MCF 10A (cell line): ENCODE measurements at regions not wholly inside any gene's neighbourhood (a gene's known extent, or its start where the extent isn't known, plus 50 kb on each side); places are given as distances from the start of the nearest gene placed in this dataset.
"Not testable (repeated sequence)": the region's sequence is repeated elsewhere in the genome, so short reads cannot be mapped to it uniquely, and the experiment has no call there.

Experiments
- BruUV-seq: library from RNA; stranded (reverse); fragments of 400-500 nt; replicated peaks from 2 replicates; lab custom pipeline; 2021; lab: Mats Ljungman, UMichigan
- CTCF ChIA-PET: fragments of 300-600 bp; sonication (Branson Sonifier 250); formaldehyde crosslinking; extraction: SDS; loops from one replicate; lab custom pipeline; 2021; ENCODE audit warnings: antibody characterized with exemption, inconsistent platforms; lab: Yijun Ruan, JAX
- POLR2A ChIA-PET: fragments of 300-600, 350-650 bp; sonication (Branson Sonifier 250); formaldehyde crosslinking; extraction: SDS; loops from one replicate; lab custom pipeline; 2020; ENCODE audit warnings: antibody characterized with exemption, inconsistent platforms; lab: Yijun Ruan, JAX
- DNase-seq: peaks from one replicate; pipeline ENCODE4 v3.0.0-alpha.2; 2018; ENCODE audit not compliant: unreplicated experiment
- H3K27ac Mint-ChIP-seq: one replicate; pipeline ENCODE4 v1.8.0; 2022; ENCODE audit warnings: mild to moderate bottlenecking, low read depth, mixed read lengths; ENCODE audit not compliant: unreplicated experiment
- H3K27me3 Mint-ChIP-seq: one replicate; pipeline ENCODE4 v1.8.0; 2022; ENCODE audit warnings: mixed read lengths; ENCODE audit not compliant: insufficient read depth, unreplicated experiment
- H3K36me3 Mint-ChIP-seq: one replicate; pipeline ENCODE4 v1.8.0; 2022; ENCODE audit warnings: mild to moderate bottlenecking, moderate library complexity, mixed read lengths; ENCODE audit not compliant: insufficient read depth, unreplicated experiment
- H3K4me1 Mint-ChIP-seq: one replicate; pipeline ENCODE4 v1.8.0; 2022; ENCODE audit warnings: mixed read lengths; ENCODE audit not compliant: insufficient read depth, unreplicated experiment
- H3K4me3 Mint-ChIP-seq: one replicate; pipeline ENCODE4 v1.8.0; 2022; ENCODE audit warnings: mild to moderate bottlenecking, moderate library complexity, mixed read lengths; ENCODE audit not compliant: unreplicated experiment
- H3K9me3 Mint-ChIP-seq: one replicate; pipeline ENCODE4 v1.8.0; 2022; ENCODE audit warnings: mixed read lengths; ENCODE audit not compliant: unreplicated experiment
- intact Hi-C: fragments of 100-400 bp; cut with micrococcal nuclease; formaldehyde crosslinking; loops from 2 replicates; pipeline ENCODE4 v1.14.1; 2022
- TF ChIP-seq, protein P1 (sequence below): fragments of 200-600 bp; IDR thresholded peaks from one replicate; pipeline ENCODE4 v1.8.0; 2022; ENCODE audit warnings: antibody characterized with exemption, mild to moderate bottlenecking; ENCODE audit not compliant: unreplicated experiment

- Mint-ChIP-seq H3K4me3 (peak overlapping the region; percentile 61), H3K4me1 (peaks cover 37% of the 10 kb centered on the region), H3K9me3 (no peaks in the 10 kb centered on the region), H3K27me3 (no peaks in the 10 kb centered on the region), H3K27ac (peak overlapping the region; percentile 87), H3K36me3 (no peaks in the 10 kb centered on the region)
- POLR2A ChIA-PET = interaction anchor here (0.7 to 8.7 kb wide), 18 partner anchors 8 to 173 kb away, joined by 3 to 96 read pairs (median 10); partner anchors contain the start of gene BNC1
- BruUV-seq = no TSS peak
- CTCF ChIA-PET = interaction anchor here (0.6 to 4.2 kb wide), 8 partner anchors 11 to 130 kb away, joined by 3 to 114 read pairs (median 5); no protein-coding TSS in a partner anchor
- intact Hi-C loops = loop anchor here (2.0 kb wide), 1 partner anchor 97 kb away; no protein-coding TSS in a partner anchor
- peak; percentile 88 for DNase-seq
- TF ChIP-seq, protein P1, sequence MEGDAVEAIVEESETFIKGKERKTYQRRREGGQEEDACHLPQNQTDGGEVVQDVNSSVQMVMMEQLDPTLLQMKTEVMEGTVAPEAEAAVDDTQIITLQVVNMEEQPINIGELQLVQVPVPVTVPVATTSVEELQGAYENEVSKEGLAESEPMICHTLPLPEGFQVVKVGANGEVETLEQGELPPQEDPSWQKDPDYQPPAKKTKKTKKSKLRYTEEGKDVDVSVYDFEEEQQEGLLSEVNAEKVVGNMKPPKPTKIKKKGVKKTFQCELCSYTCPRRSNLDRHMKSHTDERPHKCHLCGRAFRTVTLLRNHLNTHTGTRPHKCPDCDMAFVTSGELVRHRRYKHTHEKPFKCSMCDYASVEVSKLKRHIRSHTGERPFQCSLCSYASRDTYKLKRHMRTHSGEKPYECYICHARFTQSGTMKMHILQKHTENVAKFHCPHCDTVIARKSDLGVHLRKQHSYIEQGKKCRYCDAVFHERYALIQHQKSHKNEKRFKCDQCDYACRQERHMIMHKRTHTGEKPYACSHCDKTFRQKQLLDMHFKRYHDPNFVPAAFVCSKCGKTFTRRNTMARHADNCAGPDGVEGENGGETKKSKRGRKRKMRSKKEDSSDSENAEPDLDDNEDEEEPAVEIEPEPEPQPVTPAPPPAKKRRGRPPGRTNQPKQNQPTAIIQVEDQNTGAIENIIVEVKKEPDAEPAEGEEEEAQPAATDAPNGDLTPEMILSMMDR = no peak
Observed at GRCh38 chr15:83379579-83379959, 67.6 kb upstream of the SH3GL3 start.

DNA sequence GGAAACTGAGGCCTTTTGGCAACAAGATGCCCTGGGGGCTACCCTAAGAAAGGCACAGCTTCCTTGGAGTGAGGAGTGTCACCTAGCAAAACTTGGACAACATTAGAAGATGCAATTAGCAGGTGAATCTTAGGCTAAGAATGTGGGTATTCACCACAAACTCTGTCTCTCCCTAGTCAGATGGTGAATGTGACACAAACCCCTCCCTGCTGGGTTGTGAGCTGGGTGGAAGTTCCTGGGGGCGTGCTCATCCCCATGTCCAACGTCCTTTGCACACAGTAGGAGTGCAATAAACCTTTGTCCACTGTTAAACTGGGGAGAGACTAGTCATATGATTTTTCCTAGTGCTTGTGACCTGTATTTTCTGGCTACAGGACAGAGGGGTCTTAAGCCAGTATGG lies 67.1 kb upstream of the SH3GL3 start:
- intact Hi-C loops = loop anchor here (2.0 to 5.0 kb wide), 4 partner anchors 57 to 369 kb away; partner anchors contain the start of gene C15orf40
- H3K4me1 Mint-ChIP-seq = peaks cover 37% of the 10 kb centered on the region
- H3K4me3 Mint-ChIP-seq = peak overlapping the region; percentile 61
- peak; percentile 54 for DNase-seq
- H3K27me3 Mint-ChIP-seq = no peaks in the 10 kb centered on the region
- H3K27ac Mint-ChIP-seq = peak overlapping the region; percentile 87
- POLR2A ChIA-PET = interaction anchor here (0.7 to 8.7 kb wide), 19 partner anchors 8 to 353 kb away, joined by 3 to 96 read pairs (median 7); partner anchors contain the start of gene BNC1
- TF ChIP-seq, protein P1 = no peak
- H3K9me3 Mint-ChIP-seq = no peaks in the 10 kb centered on the region
- H3K36me3 Mint-ChIP-seq = no peaks in the 10 kb centered on the region
- TSS peak; percentile 83 for BruUV-seq
- CTCF ChIA-PET = interaction anchor here (0.9 to 4.2 kb wide), 25 partner anchors 13 to 137 kb away, joined by 3 to 114 read pairs (median 4); no protein-coding TSS in a partner anchor

GRCh38 chr15:83380682-83381081 lies 66.5 kb upstream of the SH3GL3 start:
- peak; percentile 79 for DNase-seq
- Mint-ChIP-seq H3K4me3 (peak overlapping the region; percentile 17), H3K27me3 (no peaks in the 10 kb centered on the region), H3K36me3 (no peaks in the 10 kb centered on the region), H3K4me1 (peaks cover 37% of the 10 kb centered on the region), H3K27ac (peak overlapping the region; percentile 87), H3K9me3 (no peaks in the 10 kb centered on the region)
- intact Hi-C loops = loop anchor here (2.0 to 5.0 kb wide), 4 partner anchors 56 to 370 kb away; partner anchors contain the start of gene C15orf40
- ChIA-PET CTCF (interaction anchor here (0.6 to 4.2 kb wide), 33 partner anchors 8 to 185 kb away, joined by 3 to 114 read pairs (median 4); no protein-coding TSS in a partner anchor), POLR2A (interaction anchor here (0.8 to 8.7 kb wide), 18 partner anchors 9 to 370 kb away, joined by 3 to 96 read pairs (median 10); partner anchors contain the start of gene BNC1)
- TF ChIP-seq, protein P1 = peak; percentile 26
- BruUV-seq = no TSS peak

GRCh38 chr15:83383608-83384139 lies 63.5 kb upstream of the SH3GL3 start:
- CTCF ChIA-PET, DNase-seq, H3K27ac Mint-ChIP-seq, H3K27me3 Mint-ChIP-seq, POLR2A ChIA-PET, H3K36me3 Mint-ChIP-seq, H3K4me3 Mint-ChIP-seq, BruUV-seq, H3K9me3 Mint-ChIP-seq: not testable (repeated sequence)
- intact Hi-C loops = loop anchor here (5.0 kb wide), 1 partner anchor 174 kb away; no protein-coding TSS in a partner anchor
- H3K4me1 Mint-ChIP-seq = peaks cover 18% of the 10 kb centered on the region
